HG02759 (cell line): ENCODE measurements at regions not wholly inside any gene's neighbourhood (a gene's known extent, or its start where the extent isn't known, plus 50 kb on each side); places are given as distances from the start of the nearest gene placed in this dataset.

ENCODE experiments used
- ATAC-seq: cut with Tn5 transposase; IDR thresholded peaks from one replicate; pipeline ENCODE4 v1.9.1; 2021; ENCODE audit warnings: mild to moderate bottlenecking, moderate library complexity; ENCODE audit not compliant: unreplicated experiment

DNA sequence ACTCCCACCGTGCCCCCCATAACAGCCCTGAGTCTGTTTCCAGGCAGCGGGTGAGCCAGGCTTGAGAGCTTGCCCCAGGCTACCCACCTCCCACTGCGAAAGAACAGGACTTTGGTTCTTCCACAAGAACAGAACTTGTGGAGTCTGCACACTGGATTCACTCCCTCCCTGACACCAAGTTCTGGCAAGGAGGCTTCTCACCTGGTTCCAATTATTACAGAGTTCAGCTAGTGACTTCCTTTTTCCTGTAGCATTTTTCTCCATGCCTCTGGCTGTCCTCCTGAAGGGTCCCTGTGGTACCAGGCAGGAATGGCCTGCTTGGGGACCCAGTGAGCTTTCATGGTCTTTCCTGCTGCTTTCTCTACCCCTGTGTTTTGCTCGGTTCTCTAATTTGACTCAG lies 208.6 kb upstream of the SFRP2 start:
- ATAC-seq = no peak

DNA sequence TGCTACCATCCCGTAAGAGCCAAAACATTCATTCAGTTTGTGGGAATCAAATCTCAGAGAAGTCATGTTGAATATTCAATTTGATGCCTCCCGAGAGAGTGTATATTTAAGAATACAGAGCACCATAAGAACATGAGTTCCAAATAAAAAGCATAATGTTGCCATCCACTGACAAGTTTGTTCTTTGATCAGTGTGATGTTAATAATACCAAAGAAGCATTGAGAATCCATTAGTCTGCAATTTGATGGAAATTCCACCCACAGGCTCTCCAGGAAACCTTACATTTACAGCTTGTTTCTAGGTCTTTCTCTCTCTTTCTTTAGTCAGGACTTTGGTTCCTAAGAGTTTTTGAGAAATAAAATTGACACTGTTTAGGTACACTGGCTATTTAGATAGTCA lies 200.6 kb upstream of the SFRP2 start:
- ATAC-seq = no peak

DNA sequence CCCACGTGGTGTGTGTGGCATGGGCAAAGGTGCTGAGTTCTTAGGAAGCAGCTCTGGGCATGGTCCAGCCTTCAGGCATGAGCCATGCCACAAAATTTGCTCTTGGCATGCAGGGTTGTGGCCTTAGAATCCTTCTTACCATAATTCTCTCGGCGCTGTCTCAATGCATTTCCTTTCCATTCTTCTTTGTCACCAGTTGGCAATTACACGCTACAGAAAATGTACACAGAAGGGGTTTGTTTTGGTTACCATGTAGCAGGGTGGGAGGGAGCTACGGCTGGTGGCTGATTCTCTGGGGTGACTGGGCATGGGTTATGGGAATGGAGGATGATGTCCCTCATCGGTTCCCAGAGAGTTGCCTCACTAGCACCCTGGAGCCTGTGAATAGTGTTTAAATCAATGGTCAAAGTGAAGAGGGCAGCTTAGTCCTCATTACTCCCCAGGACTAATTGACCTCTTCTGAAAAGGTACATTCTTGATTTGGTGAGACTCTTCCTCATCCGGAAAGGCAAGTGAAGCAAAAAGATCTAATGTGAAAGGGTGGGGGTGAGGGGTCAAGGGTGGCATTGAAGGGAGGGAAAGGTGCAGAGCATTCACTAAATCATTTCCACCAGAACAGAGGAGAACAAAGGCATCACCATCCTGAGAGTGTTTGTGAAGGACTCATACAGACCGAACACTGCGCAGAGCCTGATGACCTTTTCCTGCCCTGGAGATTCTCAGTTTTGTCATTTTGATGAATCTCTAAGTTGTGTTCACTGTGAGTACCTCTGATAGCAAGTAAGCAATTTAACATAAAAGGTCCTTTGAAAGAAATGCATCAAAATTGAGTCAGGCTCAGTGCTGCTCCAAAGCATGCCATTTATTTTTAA lies 199.8 kb upstream of the SFRP2 start:
- ATAC-seq = no peak

DNA sequence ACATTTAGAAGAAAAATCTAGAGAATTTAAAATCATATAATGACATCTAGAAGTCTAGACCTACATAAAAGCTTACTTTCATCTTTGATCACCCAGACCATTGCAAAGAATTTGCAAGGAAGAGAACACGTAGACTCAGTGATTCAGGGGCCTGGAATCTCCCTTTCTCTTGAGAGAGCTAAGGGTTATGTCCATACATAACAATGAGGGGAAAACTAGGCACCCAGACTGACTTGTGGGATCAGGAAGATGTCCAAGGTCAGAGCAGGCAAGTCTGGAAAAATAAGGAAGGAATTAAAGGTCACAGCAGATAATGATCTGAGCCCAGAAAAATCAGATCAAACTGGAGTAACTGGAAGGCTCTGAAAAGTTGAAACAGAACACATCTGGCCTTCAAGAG lies 198.4 kb upstream of the SFRP2 start:
- ATAC-seq = no peak

DNA sequence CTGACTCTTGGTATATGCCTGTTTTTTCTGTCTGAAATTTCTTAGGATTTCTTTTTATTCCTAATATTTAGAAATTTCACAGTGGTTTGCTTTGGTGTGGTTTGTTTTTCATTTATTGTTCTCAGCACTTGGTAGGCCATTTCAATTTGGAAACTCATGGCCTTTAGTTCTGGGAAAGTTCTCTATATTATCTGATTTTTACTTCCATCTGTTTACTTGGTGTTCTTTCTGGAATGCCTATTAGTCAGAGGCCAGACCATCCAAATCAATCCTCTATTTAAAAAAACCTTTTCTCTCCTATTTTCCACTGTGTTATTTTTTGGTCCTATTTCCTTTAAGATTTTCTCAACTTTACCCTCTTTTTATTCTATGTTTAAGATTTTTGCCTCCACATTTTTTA lies 188.1 kb upstream of the SFRP2 start:
- no peak for ATAC-seq

DNA sequence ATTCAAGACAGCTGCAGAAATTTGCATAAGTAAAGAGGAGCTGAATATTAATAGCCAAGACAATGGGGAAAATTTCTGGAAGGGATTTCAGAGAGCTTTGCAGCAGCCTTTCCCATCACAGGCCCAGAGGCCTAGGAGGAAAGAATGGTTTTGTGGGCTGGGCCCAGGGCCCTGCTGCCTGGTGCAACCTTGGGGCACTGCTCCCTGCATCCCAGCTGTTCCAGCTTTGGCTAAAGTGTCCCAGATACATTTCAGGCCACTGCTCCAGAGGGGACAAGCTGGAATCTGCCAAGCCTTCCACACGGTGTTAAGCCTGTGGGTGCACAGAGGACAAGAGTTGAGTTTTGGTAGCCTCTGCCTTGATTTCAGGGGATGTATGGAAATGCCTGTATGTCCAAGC lies 185.6 kb upstream of the SFRP2 start:
- ATAC-seq = no peak

DNA sequence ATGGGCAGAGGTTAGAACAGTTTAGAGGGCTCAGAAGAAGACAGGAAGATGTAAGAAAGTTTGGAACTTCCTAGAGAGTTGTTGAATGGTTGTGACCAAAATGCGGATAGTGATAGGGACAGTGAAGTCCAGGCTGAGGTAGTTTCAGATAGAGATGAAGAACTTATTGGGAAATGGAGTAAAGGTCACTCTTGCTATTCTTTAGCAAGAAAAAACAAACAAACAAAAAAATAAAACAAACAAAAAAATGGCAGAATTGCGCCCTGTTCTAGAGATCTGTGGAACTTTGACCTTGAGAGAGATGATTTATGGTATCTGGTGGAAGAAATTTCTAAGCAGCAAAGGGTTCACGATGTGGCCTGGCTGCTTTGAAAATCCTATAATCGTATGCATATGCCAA lies 185.1 kb upstream of the SFRP2 start:
- no peak for ATAC-seq

DNA sequence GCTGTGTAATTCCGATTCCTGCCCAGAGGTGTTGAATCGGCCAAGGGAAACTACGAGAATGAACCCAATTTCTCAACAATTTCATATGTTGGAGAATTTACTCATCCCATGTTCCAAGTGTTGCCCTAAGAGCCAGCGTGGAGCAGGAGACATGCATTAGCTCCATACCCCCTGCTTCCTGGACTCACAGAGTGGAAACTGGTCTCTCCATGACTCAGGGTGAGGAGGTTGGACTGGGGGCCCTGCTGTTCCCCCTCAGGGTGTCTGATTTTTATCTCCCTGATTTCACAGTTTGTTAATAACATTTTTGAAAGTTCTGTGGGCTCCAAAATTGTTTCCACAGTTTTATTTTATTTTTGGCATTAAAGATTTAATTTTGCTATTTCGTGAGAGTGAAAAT lies 183.0 kb upstream of the SFRP2 start:
- no peak for ATAC-seq

DNA sequence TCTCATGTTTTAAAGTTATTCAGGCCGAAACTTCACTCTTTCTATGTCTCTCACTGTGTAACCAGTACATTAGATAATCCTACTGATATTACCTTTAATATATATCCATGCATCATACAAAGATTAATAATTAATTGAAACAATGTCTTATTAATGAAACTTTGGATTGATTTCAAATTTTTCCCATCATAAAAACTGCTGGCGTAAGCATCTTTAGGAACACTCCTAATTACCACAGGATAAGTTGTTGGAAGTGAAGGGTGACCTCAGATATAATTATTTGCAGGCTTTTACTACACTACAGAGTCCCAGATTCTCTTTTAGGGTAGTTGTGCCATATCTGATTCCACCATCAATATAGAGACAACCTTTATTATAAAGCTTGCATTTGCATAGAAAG lies 181.3 kb upstream of the SFRP2 start:
- ATAC-seq = no peak

DNA sequence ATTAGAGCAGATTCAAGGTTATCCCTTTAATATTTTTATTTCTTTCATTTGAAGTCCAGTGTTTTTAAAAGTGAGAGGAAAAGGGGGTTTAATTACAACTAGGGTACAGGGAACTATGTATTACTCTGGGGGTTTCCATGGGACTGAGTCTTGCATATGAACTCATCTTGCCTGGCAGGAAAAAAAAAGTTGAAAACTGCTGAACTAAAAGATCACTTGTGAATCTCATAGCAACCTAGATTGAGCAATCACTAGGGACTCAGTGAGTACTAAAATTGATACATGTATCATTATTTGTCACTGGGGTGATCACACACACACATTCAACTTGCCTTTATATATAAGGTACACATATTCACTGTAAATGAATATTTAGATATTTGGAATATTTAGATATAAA lies 180.7 kb upstream of the SFRP2 start:
- ATAC-seq = no peak

DNA sequence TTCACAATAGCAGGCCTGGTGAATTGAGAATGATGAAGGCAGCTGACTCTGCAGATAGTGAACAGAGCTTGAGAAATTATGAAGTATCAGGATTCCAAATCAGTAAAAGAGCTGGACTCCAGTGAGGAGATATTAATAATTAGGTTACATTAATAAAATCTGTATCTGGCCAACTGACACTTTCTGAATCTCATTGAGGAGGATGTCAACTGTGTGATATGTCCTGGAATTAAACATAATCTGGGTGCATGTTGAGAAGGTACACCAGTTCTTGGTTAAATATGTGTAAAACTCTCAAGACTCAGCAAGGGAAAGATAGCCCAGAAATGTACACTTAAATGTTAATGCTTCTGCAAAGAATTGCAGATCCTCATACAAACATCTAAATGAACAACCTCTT lies 177.8 kb upstream of the SFRP2 start:
- ATAC-seq = no peak

DNA sequence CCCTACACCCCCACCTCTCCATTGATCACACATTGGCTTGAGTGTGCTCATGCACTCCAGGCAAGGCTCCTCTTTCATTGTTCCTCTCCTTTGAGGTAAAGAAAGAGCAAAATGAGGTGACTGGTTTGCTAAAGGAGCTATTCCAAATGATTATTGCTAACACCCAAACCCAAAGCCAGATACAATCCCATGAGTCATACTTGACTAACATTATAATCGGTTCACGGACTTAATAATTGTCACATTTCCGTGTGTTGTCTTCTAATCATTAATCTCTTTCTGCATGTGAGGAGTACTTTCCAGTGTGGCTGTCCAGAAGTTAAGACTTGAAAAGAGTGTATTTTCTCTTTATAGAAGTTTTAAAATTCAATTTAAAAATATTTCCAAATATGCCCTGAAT lies 174.3 kb upstream of the SFRP2 start:
- no peak for ATAC-seq

DNA sequence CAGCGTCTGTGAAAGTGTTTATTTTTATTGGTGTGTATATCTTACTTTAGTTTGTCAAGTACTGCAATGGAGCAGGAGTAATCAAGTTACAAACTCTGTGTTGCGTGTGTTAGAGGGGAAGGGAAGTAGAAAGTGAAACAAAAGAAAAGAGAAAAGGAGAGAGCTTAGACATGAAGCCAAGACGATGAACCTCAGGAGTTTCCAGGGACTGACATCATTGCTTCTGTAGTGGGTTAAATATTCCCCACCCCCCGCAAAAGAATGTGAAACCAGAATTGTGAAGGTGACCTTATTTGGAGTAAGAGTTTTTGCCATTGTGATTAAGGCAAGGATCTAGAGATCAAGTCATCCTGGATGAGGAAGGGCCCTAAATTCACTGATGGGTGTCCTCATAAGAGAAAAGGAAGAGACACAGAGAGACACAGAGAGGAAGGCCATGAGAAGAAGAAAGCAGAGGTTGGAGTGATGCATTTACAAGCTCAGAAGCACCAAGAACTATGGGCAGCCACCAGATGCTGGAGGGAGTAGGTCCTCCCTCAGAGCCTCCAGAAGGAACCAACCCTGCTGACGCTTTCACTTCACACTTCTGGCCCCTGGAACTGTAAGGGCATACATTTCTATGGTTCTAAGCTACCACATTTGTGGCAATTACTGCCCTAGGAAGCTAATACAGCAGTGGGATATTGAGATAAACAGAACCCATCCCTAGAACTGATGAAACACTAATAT lies 173.6 kb upstream of the SFRP2 start:
- no peak for ATAC-seq

DNA sequence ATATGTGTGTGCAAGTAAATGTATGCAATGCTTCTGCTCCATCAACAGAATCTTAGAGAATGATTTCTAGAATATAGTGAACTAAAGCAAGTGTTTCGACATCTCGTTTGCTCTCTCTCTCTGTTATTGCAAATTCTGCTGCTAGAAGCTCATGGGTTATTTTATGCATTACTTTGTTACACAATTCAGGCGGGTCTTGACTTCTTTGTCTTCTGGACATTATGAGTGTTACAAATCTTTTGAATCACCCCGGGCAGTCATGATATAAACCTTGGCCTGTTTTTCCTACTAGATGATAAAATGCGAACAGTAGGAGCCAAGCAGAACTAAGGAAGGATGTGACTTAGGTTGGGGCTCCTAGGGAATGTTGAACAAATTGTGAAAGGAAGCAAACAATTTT lies 166.4 kb upstream of the SFRP2 start:
- no peak for ATAC-seq

DNA sequence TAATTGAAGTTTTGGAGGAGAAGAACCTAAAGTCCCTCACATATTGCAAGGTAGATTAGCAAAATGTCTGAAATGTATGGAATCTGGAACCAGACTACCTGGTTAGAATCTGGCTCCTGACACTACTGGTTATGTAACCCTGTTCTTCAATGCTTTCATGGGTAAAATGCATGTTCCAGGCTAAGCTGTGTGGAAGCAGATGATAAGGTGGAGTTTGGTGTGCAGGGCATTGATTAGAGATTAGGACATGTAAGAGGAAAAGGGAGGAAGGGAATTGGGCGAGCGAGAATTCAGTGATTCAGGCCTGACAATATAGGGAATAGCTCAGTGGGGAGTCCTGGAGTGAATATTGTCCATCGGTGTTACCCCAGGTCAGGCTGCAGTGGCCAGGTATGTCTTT lies 165.8 kb upstream of the SFRP2 start:
- no peak for ATAC-seq

DNA sequence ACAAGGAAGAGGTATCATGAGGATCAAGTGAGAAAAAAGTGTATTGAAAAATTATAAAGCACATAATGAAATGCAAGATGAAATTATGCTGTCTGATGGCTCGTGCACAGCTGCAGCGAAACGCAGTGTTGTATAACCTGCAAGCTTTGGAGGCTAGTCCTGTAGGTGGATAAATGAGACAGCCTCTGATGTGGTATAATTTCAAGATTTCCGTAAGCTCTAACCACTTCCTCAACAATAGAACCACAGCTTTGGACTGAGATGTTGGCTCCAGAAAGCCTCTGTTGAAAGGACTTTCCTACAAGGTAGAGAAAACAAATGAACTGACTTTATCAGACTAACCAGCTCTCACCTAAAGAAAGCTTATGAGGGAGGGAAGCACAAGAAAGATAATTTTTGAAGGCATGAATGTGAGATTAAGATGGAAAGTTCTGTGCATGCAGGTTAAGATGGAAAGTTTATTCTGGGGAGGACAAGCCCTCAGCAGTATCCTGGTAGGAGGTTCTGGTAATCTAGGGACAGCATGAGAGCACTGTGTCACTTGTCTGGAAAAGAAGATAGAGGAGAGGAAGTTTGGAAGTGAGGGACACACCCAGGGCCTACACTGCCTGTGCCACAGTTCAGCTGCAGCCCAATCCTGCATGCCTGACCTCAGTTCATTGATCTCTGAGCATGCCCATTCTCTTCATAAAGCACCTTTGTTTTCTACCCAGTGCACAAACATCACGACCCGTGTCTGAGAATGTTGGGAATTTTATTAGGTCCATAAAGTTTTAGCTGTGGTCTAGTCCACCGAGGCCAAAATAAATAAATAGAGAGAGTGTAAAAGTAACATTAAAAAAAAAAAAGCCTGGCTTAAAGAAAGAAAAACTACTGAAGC lies 161.5 kb upstream of the SFRP2 start:
- ATAC-seq = no peak

DNA sequence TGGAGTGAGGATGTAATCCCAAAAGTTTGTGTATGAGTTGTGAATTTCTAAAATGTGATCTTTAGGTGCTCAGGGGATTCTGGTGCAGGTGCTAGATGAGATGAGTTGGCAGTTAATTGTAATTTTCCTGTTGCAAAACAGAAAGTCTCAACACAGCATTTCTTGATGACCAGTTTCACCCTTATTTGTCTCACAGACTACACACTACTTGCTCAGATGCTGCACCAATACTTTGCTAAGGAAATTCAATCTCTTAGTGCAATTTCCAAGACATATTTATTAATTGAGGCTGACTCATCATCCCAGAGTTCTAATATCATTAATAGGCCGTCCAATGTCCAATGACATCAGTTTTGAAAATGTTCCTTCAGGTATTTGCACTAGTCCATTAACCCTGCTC lies 159.2 kb upstream of the SFRP2 start:
- ATAC-seq = no peak

DNA sequence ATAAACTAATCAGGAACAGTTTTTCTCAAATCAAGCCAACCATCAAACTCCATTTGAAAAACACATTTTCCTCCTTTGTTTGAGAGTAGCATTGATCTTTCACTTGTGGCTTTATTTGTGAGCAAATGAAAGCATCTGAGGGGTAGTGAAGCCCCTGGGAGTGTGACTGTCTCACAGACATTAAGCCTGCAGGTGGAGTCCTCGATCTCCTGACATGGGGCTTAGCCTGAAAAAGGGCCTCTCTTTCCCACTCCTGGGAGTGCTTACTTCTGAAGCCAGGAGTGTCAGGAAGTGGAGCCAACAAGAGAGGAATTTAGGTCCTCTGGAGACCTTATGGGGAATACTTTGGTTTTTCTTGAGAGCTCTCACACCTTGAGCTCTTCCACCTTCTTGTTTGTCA lies 158.2 kb upstream of the SFRP2 start:
- ATAC-seq = no peak

DNA sequence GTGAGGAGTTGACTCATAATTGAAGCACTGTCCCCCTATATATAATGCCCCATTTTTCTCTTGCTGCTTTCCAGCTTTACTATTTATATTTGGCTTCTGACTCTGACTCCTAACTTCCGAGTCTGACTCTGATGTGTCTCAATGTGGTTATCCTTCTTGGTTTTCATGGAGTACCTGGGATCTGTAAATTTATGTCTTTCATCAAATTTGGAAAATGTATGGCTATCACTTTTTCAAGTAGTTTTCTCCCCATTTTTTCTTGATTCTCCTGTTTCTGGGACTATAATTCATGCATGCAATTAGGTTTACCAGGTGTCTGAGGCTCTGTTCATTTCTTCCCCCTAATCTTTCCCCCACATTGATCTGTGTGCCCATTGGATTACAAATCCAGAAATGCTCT lies 156.8 kb upstream of the SFRP2 start:
- ATAC-seq = no peak

DNA sequence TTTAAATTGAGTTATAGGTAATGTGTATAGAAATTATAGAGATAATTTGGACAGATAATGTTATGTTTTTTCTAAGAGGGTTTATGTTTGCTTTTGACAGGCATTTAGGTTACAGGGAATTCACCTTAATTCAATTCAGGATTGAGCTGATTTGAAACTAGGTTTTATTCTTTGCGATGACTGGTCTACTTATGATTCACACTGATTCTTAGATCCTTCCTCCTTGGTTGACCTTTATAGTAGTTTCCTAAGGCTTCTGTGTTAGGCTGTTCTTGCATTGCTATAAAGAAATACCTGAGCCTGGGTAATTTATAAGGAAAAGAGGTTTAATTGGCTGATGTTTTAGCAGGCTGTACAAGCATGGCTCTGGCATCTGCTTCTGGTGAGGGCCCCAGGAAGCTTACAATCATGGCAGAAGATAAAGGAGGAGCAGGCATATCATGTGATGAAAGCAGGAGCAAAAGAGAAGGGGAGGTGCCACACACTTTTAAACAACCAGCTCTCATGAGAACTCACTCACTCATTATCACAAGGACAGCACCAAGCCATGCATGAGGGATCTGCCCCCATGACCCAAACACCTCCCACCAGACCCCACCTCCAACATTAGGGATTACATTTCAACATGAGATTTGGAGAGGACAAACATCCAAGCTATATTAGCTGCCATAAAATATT lies 155.0 kb upstream of the SFRP2 start:
- ATAC-seq = no peak

DNA sequence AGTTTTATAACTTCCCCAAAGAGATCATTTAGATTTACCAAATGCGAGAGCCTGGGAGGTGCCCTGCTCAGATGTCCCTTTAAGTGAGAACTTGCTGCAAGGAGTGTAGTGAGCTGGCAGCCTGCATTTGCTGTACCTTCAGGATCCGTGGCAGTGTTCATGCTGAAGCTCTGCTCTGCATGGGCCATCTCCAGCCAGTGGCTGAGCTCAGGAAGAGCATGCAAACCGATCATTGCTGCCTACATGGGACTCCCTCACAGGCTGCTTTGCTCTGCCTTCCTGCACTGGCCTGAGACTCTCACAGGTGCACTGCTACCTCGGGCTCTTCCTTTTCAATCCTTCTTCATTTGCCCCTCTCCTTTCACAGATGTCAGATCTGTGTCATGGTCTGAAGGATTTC lies 152.0 kb upstream of the SFRP2 start:
- no peak for ATAC-seq
